Sigmoid colon (tissue), 4 donors: ENCODE measurements at regions not wholly inside any gene's neighbourhood (a gene's known extent, or its start where the extent isn't known, plus 50 kb on each side); places are given as distances from the start of the nearest gene placed in this dataset.

ENCODE experiments used
- CTCF ChIP-seq, 4 experiments: fragments of 450-650 bp in 3 of 4; fragments of 200-600 bp in 1 of 4; IDR thresholded peaks; one replicate each; pipeline ENCODE4 v1.5.1; 2016 to 2019; ENCODE audit warnings: antibody characterized with exemption in 4 of 4, mild to moderate bottlenecking in 3 of 4, moderate library complexity in 2 of 4
- POLR2A ChIP-seq, 2 donors: fragments of 450-650 bp; IDR thresholded peaks; one replicate each; pipeline ENCODE4 v1.6.1; 2016; ENCODE audit warnings: antibody characterized with exemption in 2 of 2, mild to moderate bottlenecking in 2 of 2, moderate library complexity in 2 of 2
- POLR2AphosphoS5 ChIP-seq, 4 donors: sonication (generic); formaldehyde crosslinking; IDR thresholded peaks; one replicate each; pipeline ENCODE4 v1.6.1; 2017; ENCODE audit warnings: antibody characterized with exemption in 4 of 4

GRCh38 chr22:22387386-22387736, 121.2 kb downstream of the ZNF280B start:
- TF ChIP-seq CTCF (IDR thresholded peaks at IDR 0.05) (no peak), POLR2A (IDR thresholded peaks at IDR 0.05) (no peak), POLR2AphosphoS5 (IDR thresholded peaks at IDR 0.05) (no peak)
